Tibial artery (tissue), 4 donors: ENCODE measurements at regions not wholly inside any gene's neighbourhood (a gene's known extent, or its start where the extent isn't known, plus 50 kb on each side); places are given as distances from the start of the nearest gene placed in this dataset.

Experiments used
- DNase-seq, 2 donors: peaks; one replicate each; pipeline ENCODE4 v3.0.0-alpha.2; 2019
- H3K27ac ChIP-seq, 2 donors: fragments of 200-600 bp; sonication (generic) in 1 of 2; 1 replicate in 1 of 2; 2 replicates in 1 of 2; pipeline ENCODE4 v1.5.1; 2018 to 2019; ENCODE audit warnings: mild to moderate bottlenecking in 1 of 2
- H3K27me3 ChIP-seq, 2 donors: fragments of 200-600 bp; sonication (generic) in 1 of 2; one replicate each; pipeline versions ENCODE4 v1.5.1 to v1.6.0; 2016 to 2019
- H3K36me3 ChIP-seq, 3 donors: fragments of 200-600 bp; sonication (generic) in 2 of 3; one replicate each; pipeline ENCODE4 v1.5.1; 2016 to 2019; ENCODE audit warnings: mild to moderate bottlenecking in 2 of 3
- H3K4me1 ChIP-seq, 4 donors: fragments of 200-600 bp; sonication (generic) in 2 of 4; 1 replicate in 3 of 4; 2 replicates in 1 of 4; pipeline ENCODE4 v1.5.1; 2016 to 2019
- H3K4me3 ChIP-seq, 2 donors: fragments of 200-600 bp; sonication (generic) in 1 of 2; 1 replicate in 1 of 2; 2 replicates in 1 of 2; pipeline ENCODE4 v1.5.1; 2018 to 2019; ENCODE audit warnings: mild to moderate bottlenecking in 2 of 2
- H3K9me3 ChIP-seq, 3 donors: fragments of 200-600 bp; sonication (generic) in 1 of 3; one replicate each; pipeline ENCODE4 v1.5.1; 2016 to 2019
- intact Hi-C: fragments of 100-400 bp; cut with DNase I; formaldehyde crosslinking; loops from one replicate; pipeline ENCODE4 v1.15.0; 2023; ENCODE audit warnings: low total_unique reads
- TF ChIP-seq, protein P1 (sequence below), 2 experiments: fragments of 200-600 bp in 1 of 2; fragments of 450-650 bp in 1 of 2; IDR thresholded peaks; one replicate each; pipeline ENCODE4 v1.5.1; 2017 to 2019; ENCODE audit warnings: antibody characterized with exemption in 2 of 2, mild to moderate bottlenecking in 1 of 2, moderate library complexity in 1 of 2

DNA sequence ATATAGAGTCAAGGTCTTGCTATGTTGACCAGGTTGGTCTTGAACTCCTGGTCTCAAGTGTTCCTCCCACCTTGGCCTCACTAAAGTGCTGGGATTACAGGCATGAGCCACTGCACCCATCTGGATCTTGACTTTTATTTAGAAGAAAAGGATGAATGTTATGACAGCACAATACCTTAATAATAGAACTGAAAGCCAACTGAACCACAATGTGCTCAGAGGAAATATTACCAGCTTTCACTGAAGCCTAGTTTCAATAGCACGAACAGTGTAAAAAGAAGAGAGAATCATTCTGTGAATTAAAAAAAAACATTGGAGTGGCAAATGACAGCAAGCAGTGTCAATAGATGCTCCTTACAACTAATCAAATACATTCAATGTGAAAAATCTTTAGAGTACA is 239.2 kb upstream of the RMST start:
- Histone ChIP-seq H3K4me3 (no peak overlapping the region), H3K9me3 (no peaks in the 10 kb centered on the region), H3K4me1 (no peaks in the 10 kb centered on the region), H3K27me3 (no peaks in the 10 kb centered on the region), H3K27ac (no peak overlapping the region), H3K36me3 (no peaks in the 10 kb centered on the region)
- no peak for DNase-seq
- TF ChIP-seq, protein P1, sequence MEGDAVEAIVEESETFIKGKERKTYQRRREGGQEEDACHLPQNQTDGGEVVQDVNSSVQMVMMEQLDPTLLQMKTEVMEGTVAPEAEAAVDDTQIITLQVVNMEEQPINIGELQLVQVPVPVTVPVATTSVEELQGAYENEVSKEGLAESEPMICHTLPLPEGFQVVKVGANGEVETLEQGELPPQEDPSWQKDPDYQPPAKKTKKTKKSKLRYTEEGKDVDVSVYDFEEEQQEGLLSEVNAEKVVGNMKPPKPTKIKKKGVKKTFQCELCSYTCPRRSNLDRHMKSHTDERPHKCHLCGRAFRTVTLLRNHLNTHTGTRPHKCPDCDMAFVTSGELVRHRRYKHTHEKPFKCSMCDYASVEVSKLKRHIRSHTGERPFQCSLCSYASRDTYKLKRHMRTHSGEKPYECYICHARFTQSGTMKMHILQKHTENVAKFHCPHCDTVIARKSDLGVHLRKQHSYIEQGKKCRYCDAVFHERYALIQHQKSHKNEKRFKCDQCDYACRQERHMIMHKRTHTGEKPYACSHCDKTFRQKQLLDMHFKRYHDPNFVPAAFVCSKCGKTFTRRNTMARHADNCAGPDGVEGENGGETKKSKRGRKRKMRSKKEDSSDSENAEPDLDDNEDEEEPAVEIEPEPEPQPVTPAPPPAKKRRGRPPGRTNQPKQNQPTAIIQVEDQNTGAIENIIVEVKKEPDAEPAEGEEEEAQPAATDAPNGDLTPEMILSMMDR (IDR thresholded peaks at IDR 0.05) = no peak
- intact Hi-C loops = no loop called here

DNA sequence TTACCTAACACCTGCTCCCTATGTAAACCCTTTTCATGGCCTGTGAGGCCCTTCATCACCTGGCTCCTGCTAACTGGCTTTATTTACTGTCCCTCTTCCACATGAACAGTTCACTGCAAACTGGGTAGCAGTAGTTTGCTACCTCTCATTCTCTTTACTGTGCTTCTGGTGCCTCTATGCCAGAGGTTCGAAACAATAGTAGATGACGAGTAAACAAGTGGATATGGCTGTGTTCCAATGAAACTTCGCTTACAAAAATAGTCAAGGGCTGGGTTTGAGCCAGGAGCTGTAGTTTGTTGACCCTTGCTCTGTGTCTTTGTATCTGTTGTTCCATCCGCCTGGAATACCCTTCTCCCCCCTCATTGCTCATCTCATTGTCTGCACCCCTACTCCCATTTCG is 233.6 kb upstream of the RMST start:
- DNase-seq = no peak
- Histone ChIP-seq H3K36me3 (no peaks in the 10 kb centered on the region), H3K27me3 (no peaks in the 10 kb centered on the region), H3K9me3 (no peaks in the 10 kb centered on the region), H3K4me1 (no peaks in the 10 kb centered on the region), H3K27ac (no peak overlapping the region), H3K4me3 (no peak overlapping the region)
- intact Hi-C loops = no loop called here
- TF ChIP-seq, protein P1 (IDR thresholded peaks at IDR 0.05) = no peak

DNA sequence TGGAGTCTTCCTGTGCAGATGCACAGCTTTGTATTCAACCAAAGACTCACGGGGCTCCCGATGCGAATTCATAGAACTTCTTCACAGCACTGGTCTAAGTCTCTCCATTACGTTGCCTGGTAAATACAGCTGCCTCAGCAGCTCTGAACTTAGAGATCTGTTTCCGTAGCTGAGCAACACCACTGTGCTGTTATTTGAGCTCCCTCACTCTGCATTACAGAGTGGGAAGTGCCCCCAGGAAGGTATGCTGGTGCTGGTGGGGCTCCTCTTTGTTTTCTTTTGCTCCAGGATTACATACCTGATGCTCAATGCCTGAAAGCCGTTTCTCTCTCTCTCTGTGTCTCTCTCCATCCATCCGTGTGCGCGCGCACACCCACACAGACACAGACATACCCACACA is 227.5 kb upstream of the RMST start:
- DNase-seq = no peak
- Histone ChIP-seq H3K9me3 (no peaks in the 10 kb centered on the region), H3K27ac (no peak overlapping the region), H3K4me1 (no peaks in the 10 kb centered on the region), H3K36me3 (no peaks in the 10 kb centered on the region), H3K27me3 (no peaks in the 10 kb centered on the region), H3K4me3 (no peak overlapping the region)
- intact Hi-C loops = no loop called here
- TF ChIP-seq, protein P1 (IDR thresholded peaks at IDR 0.05) = no peak

DNA sequence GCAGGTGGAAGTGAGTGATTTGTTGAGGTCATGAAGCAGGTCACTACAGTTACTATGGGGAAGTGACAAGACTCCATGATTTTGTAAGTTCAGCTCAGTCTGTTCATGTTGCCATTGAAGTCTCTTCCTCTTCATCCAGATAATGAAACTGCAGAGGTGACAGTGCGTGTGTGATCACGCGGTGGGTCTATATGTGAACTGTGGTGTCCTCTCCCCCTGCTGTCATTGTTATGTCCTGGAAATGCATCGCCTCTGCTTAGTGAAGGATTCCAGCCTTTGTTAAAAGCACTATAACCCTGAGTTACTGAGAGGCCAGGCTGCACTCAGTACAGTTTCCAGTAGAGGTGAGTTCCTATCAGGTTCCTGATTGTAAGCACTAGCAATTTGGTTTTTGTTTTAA is 216.2 kb upstream of the RMST start:
- no peaks in the 10 kb centered on the region for H3K4me1 ChIP-seq
- intact Hi-C loops = no loop called here
- H3K27ac ChIP-seq = no peak overlapping the region
- H3K9me3 ChIP-seq = no peaks in the 10 kb centered on the region
- no peak overlapping the region for H3K4me3 ChIP-seq
- no peaks in the 10 kb centered on the region for H3K36me3 ChIP-seq
- H3K27me3 ChIP-seq = no peaks in the 10 kb centered on the region
- DNase-seq = no peak
- TF ChIP-seq, protein P1 (IDR thresholded peaks at IDR 0.05) = no peak

DNA sequence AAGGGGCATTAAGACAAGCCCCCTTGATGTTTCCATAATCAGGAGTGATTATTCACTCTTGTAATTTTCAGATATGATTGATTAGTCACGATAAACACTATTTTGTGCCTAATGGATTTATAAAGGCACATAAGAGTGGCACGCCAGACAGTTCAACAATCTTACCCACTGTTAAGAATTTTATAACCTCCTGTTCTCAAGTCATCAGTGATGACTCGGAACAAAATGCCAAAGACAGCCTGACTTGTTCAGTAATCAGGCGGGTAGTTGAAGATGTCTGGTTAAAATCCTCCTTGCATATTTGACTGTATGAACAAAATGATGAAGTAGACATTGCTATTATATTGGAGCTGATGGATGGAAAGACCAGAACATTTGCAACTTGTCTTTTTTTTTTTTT is 212.1 kb upstream of the RMST start:
- no peak for DNase-seq
- Histone ChIP-seq H3K9me3 (no peaks in the 10 kb centered on the region), H3K36me3 (no peaks in the 10 kb centered on the region), H3K27ac (no peak overlapping the region), H3K4me3 (no peak overlapping the region), H3K27me3 (no peaks in the 10 kb centered on the region), H3K4me1 (no peaks in the 10 kb centered on the region)
- intact Hi-C loops = no loop called here
- TF ChIP-seq, protein P1 (IDR thresholded peaks at IDR 0.05) = no peak

DNA sequence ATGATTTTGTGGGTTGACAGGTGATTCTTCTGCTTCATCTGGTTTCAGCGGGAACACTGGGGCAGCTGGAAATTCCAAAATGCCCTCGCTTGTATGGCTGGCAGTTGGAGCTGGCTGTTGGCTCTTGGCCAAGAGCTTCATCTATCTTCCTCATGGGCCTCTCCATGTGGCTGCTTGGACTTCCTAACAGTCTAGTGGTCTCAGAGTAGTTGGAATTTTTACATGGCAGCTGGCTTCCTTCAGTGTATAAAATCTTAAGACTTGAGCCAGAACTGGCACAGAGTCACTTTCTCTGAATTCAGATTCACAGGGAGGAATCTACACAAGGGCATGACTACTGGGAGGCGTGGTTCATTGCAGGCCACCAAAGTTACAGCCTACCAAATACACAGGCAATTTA is 204.9 kb upstream of the RMST start:
- Histone ChIP-seq H3K4me3 (no peak overlapping the region), H3K4me1 (no peaks in the 10 kb centered on the region), H3K27me3 (no peaks in the 10 kb centered on the region), H3K36me3 (no peaks in the 10 kb centered on the region), H3K27ac (no peak overlapping the region), H3K9me3 (no peaks in the 10 kb centered on the region)
- TF ChIP-seq, protein P1 (IDR thresholded peaks at IDR 0.05) = no peak
- DNase-seq = no peak
- intact Hi-C loops = no loop called here
